Spleen (tissue), 7 donors: ENCODE measurements at regions not wholly inside any gene's neighbourhood (a gene's known extent, or its start where the extent isn't known, plus 50 kb on each side); places are given as distances from the start of the nearest gene placed in this dataset.

Experiments
- CTCF ChIP-seq, 11 experiments: fragments of 200-600 bp in 7 of 11; fragments of 450-650 bp in 4 of 11; sonication (generic) in 4 of 11; IDR thresholded peaks in 8 of 11; conservative IDR thresholded peaks in 3 of 11; 1 replicate in 7 of 11; 2 replicates in 4 of 11; pipeline versions ENCODE4 v1.4.0 to v1.8.0; 2016 to 2021; ENCODE audit warnings: antibody characterized with exemption in 11 of 11, inconsistent platforms in 4 of 11, mild to moderate bottlenecking in 1 of 11
- POLR2A ChIP-seq, 3 donors: fragments of 450-650 bp; IDR thresholded peaks; one replicate each; pipeline ENCODE4 v1.5.1; 2017; ENCODE audit warnings: antibody characterized with exemption in 3 of 3, mild to moderate bottlenecking in 1 of 3
- POLR2AphosphoS5 ChIP-seq, 3 donors: sonication (generic); formaldehyde crosslinking; IDR thresholded peaks; one replicate each; pipeline ENCODE4 v1.5.1; 2017; ENCODE audit warnings: antibody characterized with exemption in 3 of 3
- donor health status: DM: no; HTN: no; CAD: no; lungs with moderate emphysema.
- donor health status: DM: no; HTN: no; CAD: no.
- donor health status: DM: no; HTN: no; CAD: no.

DNA sequence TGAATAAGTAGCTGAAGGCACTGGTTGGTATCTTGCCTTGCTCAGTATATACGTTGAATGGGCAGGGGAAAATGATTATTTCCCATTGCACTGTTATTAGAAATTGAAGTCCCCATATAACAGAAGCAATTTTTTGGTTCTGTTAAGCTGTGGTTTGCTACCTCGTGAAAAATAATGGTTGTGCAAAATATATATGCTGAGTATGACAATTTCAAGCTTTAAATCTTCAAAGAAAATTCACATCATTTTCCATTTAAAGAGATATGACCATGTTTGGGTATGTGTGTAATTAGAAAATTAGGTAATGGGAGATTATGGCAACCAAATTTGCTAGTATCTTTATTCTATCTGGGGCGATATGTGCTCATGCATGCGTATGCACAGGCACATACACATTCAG, 139.8 kb downstream of the DMAC1 start:
- TF ChIP-seq POLR2A (IDR thresholded peaks at IDR 0.05) (no peak), CTCF (IDR thresholded peaks at IDR 0.05 in 8 of 11, conservative IDR thresholded peaks at IDR 0.05 in 3 of 11) (no peak), POLR2AphosphoS5 (IDR thresholded peaks at IDR 0.05) (no peak)
